Right atrium auricular region (tissue), 2 donors: ENCODE measurements at regions not wholly inside any gene's neighbourhood (a gene's known extent, or its start where the extent isn't known, plus 50 kb on each side); places are given as distances from the start of the nearest gene placed in this dataset.

Source experiments
- DNase-seq: peaks from one replicate; pipeline ENCODE4 v3.0.0-alpha.2; 2019; ENCODE audit warnings: low spot score
- H3K27ac ChIP-seq, 2 donors: fragments of 200-600 bp; sonication (generic); 1 replicate in 1 of 2; 2 replicates in 1 of 2; pipeline ENCODE4 v1.5.1; 2016 to 2019
- H3K27me3 ChIP-seq, 2 donors: fragments of 200-600 bp; sonication (generic); one replicate each; pipeline versions ENCODE4 v1.5.1 to v1.6.0; 2017 to 2019
- H3K36me3 ChIP-seq: fragments of 200-600 bp; sonication (generic); one replicate; pipeline ENCODE4 v1.5.1; 2016
- H3K4me1 ChIP-seq, 2 donors: fragments of 200-600 bp; sonication (generic); one replicate each; pipeline versions ENCODE4 v1.5.1 to v1.6.0; 2017 to 2019
- H3K4me3 ChIP-seq, 2 donors: fragments of 200-600 bp; sonication (generic); 1 replicate in 1 of 2; 2 replicates in 1 of 2; pipeline ENCODE4 v1.5.1; 2017 to 2019; ENCODE audit warnings: mild to moderate bottlenecking in 1 of 2, moderate library complexity in 1 of 2
- H3K9me3 ChIP-seq, 2 donors: fragments of 200-600 bp; sonication (generic); one replicate each; pipeline ENCODE4 v1.5.1; 2019
- CTCF ChIP-seq, 2 donors: fragments of 200-600 bp; sonication (generic); IDR thresholded peaks; one replicate each; pipeline ENCODE4 v1.5.1; 2019; ENCODE audit warnings: antibody characterized with exemption in 2 of 2

GRCh38 chr4:74654230-74654681, 140.1 kb downstream of the BTC start:
- H3K27me3 ChIP-seq = no peaks in the 10 kb centered on the region
- H3K4me1 ChIP-seq = no peaks in the 10 kb centered on the region
- H3K36me3 ChIP-seq = no peaks in the 10 kb centered on the region
- H3K9me3 ChIP-seq = no peaks in the 10 kb centered on the region
- no peak for TF ChIP-seq CTCF (IDR thresholded peaks at IDR 0.05)
- DNase-seq = no peak
- no peak overlapping the region for H3K4me3 ChIP-seq
- no peak overlapping the region for H3K27ac ChIP-seq

DNA sequence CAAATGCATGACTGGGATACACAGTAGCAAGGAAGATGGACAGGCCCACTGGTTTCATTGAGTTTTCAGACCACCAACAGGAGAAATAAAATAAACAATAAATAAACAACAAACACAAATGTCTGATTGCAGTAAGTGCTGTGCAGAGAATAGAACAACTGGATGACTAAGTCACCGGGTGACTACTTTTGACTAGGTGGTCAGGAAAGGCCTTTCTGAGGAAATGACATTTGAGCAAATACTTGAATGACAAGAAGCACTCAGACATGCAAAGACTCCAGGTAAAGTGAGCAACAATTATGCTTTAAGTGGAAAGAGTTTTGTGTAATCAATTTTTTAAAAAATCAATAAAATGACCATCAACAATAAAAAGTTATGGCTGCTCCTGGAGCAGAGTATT, 137.7 kb downstream of the BTC start:
- Histone ChIP-seq H3K36me3 (no peaks in the 10 kb centered on the region), H3K4me1 (no peaks in the 10 kb centered on the region), H3K27me3 (no peaks in the 10 kb centered on the region), H3K27ac (no peak overlapping the region), H3K4me3 (no peak overlapping the region), H3K9me3 (no peaks in the 10 kb centered on the region)
- DNase-seq = no peak
- TF ChIP-seq CTCF (IDR thresholded peaks at IDR 0.05) = no peak

DNA sequence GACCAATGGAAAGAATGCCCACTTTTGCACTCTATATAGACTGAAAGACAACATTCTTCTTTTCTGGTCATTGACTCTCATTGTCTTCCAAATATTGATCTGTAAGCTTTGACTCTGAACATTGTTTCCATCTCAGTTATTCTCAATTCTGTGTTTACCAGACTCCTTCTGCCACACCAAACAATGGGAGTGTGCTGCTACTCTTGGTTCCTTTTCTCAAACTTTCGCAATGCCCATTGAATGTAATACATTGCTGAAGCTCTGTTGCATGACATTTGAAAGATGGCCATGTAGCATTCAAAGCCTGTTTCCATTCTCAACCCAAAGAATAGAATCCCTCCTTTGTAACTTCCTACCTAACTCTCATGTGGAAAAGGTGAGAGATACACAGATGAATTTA, 136.2 kb downstream of the BTC start:
- DNase-seq = no peak
- H3K9me3 ChIP-seq = no peaks in the 10 kb centered on the region
- no peaks in the 10 kb centered on the region for H3K36me3 ChIP-seq
- H3K4me3 ChIP-seq = no peak overlapping the region
- no peak overlapping the region for H3K27ac ChIP-seq
- no peak for TF ChIP-seq CTCF (IDR thresholded peaks at IDR 0.05)
- no peaks in the 10 kb centered on the region for H3K27me3 ChIP-seq
- no peaks in the 10 kb centered on the region for H3K4me1 ChIP-seq

DNA sequence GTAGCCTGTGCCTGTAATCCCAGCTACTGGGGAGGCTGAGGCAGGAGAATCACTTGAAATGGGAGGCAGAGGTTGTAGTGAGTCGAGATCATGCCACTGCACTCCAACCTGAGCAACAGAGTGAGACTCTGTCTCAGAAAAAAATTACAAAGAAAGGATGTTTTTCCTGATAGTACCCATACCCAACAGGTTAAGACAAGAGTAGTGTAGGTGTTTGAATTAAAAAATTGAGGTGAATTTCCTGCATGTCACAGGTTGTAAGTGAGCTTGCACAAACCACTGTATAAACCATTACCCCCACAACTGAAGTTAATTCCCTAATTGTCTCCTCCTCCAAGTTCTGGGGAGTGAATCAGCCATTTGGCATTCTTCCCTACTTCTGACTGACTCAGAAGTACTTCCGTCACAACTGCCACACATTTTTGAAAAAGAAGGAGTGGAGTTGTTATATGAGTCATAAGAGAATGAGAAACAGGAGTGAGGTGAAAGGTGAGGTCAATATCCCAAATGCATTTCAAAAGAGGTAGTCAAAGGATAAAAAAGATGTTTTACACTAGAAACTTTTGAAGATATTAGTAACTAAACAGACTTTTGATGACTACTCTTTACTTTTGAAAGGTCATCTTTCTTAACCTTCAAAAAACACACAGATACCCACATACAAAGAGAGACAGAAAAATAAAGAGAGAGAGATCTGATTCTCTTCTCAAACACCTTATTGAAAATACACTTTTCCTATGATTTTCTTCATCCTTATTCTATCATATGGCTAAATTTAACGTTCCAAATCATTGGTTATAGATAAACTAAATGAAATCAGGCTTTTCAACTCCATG, 134.5 kb downstream of the BTC start:
- H3K9me3 ChIP-seq = no peaks in the 10 kb centered on the region
- no peaks in the 10 kb centered on the region for H3K36me3 ChIP-seq
- H3K27ac ChIP-seq = no peak overlapping the region
- no peak for DNase-seq
- no peak for TF ChIP-seq CTCF (IDR thresholded peaks at IDR 0.05)
- no peak overlapping the region for H3K4me3 ChIP-seq
- H3K4me1 ChIP-seq = no peaks in the 10 kb centered on the region
- no peaks in the 10 kb centered on the region for H3K27me3 ChIP-seq

DNA sequence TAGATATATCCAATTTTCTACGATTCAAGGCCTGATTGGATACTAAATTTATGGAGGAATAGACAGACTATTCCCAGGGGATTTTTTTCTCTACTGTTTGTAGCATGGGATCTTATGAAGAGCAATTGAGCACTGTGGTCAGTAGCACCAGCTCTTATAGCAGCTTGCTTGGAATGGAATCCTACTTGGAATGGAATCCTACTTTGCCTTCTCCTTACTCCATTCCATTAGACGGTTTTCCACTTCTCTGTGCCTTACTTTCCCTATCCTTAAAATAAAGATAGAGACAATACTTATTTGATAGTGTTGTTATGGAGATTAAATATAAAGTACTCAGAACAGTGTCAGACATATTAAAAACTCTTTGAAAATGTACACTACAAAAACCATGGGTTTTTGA, 133.5 kb downstream of the BTC start:
- Histone ChIP-seq H3K4me1 (no peaks in the 10 kb centered on the region), H3K4me3 (no peak overlapping the region), H3K36me3 (no peaks in the 10 kb centered on the region), H3K9me3 (no peaks in the 10 kb centered on the region), H3K27me3 (no peaks in the 10 kb centered on the region), H3K27ac (no peak overlapping the region)
- DNase-seq = no peak
- no peak for TF ChIP-seq CTCF (IDR thresholded peaks at IDR 0.05)
